HCT116 (cell line): ENCODE measurements at regions not wholly inside any gene's neighbourhood (a gene's known extent, or its start where the extent isn't known, plus 50 kb on each side); places are given as distances from the start of the nearest gene placed in this dataset.

ENCODE experiments used
- ATAC-seq: fragments of 200-7000 bp; cut with Tn5 transposase; 2 replicates; pipeline ENCODE4 v1.9.1; 2020; ENCODE audit warnings: mild to moderate bottlenecking, moderate library complexity
- BruUV-seq: library from RNA; stranded (reverse); fragments of 400-500 nt; replicated peaks from 2 replicates; lab custom pipeline; 2021; lab: Mats Ljungman, UMichigan
- CTCF ChIA-PET: fragments of 300-600 bp; sonication (Branson Sonifier 250); formaldehyde crosslinking; loops from one replicate; lab custom pipeline; 2021; ENCODE audit warnings: antibody characterized with exemption; lab: Charles Lee
- POLR2A ChIA-PET: fragments of 300-600, 350-600 bp; sonication (Branson Sonifier 250); formaldehyde crosslinking; loops from one replicate; lab custom pipeline; 2021; ENCODE audit warnings: antibody characterized with exemption; lab: Charles Lee
- RAD21 ChIA-PET, 2 experiments: fragments of 300-600 bp; sonication (Branson Sonifier 250); formaldehyde crosslinking; loops; one replicate each; lab custom pipeline; 2023; ENCODE audit warnings: low total read pairs in 2 of 2; ENCODE audit not compliant: uncharacterized antibody in 2 of 2, unreplicated experiment in 2 of 2, low non-redundant PET in 1 of 2; lab: Charles Lee
- DNase-seq: peaks from one replicate; pipeline ENCODE4 v3.0.0-alpha.2; 2010; ENCODE audit warnings: low read depth, low spot score
- H2AFZ ChIP-seq: fragments of 200-600 bp; shearing (Covaris generic), sonication (generic); 2 replicates; pipeline ENCODE4 v1.6.1; 2017; ENCODE audit warnings: low read depth, mixed run types, mixed read lengths, antibody characterized with exemption, low read length; ENCODE audit not compliant: poor library complexity, severe bottlenecking
- H3K27ac ChIP-seq: 2 replicates; pipeline ENCODE4 v1.5.1; 2012; ENCODE audit warnings: low read depth, low read length
- H3K27me3 ChIP-seq: fragments of 200-600 bp; sonication (generic); 2 replicates; pipeline ENCODE4 v1.6.1; 2016; ENCODE audit warnings: mixed run types, low read length, mixed read lengths; ENCODE audit not compliant: insufficient read depth
- H3K36me3 ChIP-seq, 2 experiments: fragments of 200-500 bp in 1 of 2; fragments of 200-600 bp in 1 of 2; sonication (Bioruptor generic) in 1 of 2; sonication (generic) in 1 of 2; 2 replicates each; pipeline versions ENCODE4 v1.5.1 to v1.6.1; 2014 to 2016; ENCODE audit warnings: low read length in 2 of 2, inconsistent platforms in 1 of 2, mixed read lengths in 1 of 2, mixed run types in 1 of 2; ENCODE audit not compliant: insufficient read depth in 2 of 2, control insufficient read depth in 1 of 2
- H3K4me1 ChIP-seq, 2 experiments: fragments of 200-600 bp in 1 of 2; sonication (generic) in 1 of 2; 2 replicates each; pipeline versions ENCODE4 v1.5.1 to v1.6.1; 2012 to 2017; ENCODE audit warnings: low read length in 2 of 2, inconsistent platforms in 1 of 2, mild to moderate bottlenecking in 1 of 2, mixed read lengths in 1 of 2, mixed run types in 1 of 2, moderate library complexity in 1 of 2; ENCODE audit not compliant: insufficient read depth in 2 of 2, control insufficient read depth in 1 of 2
- H3K4me2 ChIP-seq: fragments of 200-600 bp; sonication (generic); 2 replicates; pipeline ENCODE4 v1.6.1; 2017; ENCODE audit warnings: mixed run types, low read length, mixed read lengths
- H3K4me3 ChIP-seq, 2 experiments: fragments of 200-600 bp in 1 of 2; sonication (generic) in 1 of 2; replicated peaks in 1 of 2; 2 replicates each; pipeline ENCODE4 v1.5.1; 2011 to 2016; ENCODE audit warnings: low read length in 2 of 2, control low read depth in 1 of 2, low read depth in 1 of 2, mild to moderate bottlenecking in 1 of 2, mixed read lengths in 1 of 2, mixed run types in 1 of 2
- H3K79me2 ChIP-seq: fragments of 200-600 bp; sonication (generic); 2 replicates; pipeline ENCODE4 v1.6.1; 2017; ENCODE audit warnings: mild to moderate bottlenecking, mixed run types, low read length, moderate library complexity, mixed read lengths; ENCODE audit not compliant: insufficient read depth
- H3K9ac ChIP-seq: fragments of 200-600 bp; sonication (generic); 2 replicates; pipeline ENCODE4 v1.6.1; 2016; ENCODE audit warnings: low read length, mixed read lengths
- H3K9me2 ChIP-seq: fragments of 200-600 bp; sonication (generic), shearing (Covaris generic); 2 replicates; pipeline ENCODE4 v1.6.1; 2017; ENCODE audit warnings: mixed run types, mild to moderate bottlenecking, moderate library complexity; ENCODE audit not compliant: insufficient read depth
- H3K9me3 ChIP-seq, 2 experiments: fragments of 200-500 bp in 1 of 2; fragments of 200-600 bp in 1 of 2; sonication (Bioruptor generic) in 1 of 2; sonication (generic) in 1 of 2; 2 replicates each; pipeline ENCODE4 v1.6.1; 2014 to 2017; ENCODE audit warnings: low read length in 2 of 2, mixed read lengths in 2 of 2, inconsistent platforms in 1 of 2, low read depth in 1 of 2, mild to moderate bottlenecking in 1 of 2, mixed run types in 1 of 2, moderate library complexity in 1 of 2; ENCODE audit not compliant: control insufficient read depth in 1 of 2, insufficient read depth in 1 of 2
- H4K20me1 ChIP-seq: fragments of 200-600 bp; sonication (generic), shearing (Covaris generic); 2 replicates; pipeline ENCODE4 v1.6.1; 2017; ENCODE audit warnings: mixed run types, mild to moderate bottlenecking, moderate library complexity; ENCODE audit not compliant: insufficient read depth
- CBX3 ChIP-seq: IDR thresholded peaks from 2 replicates; pipeline ENCODE4 v1.6.1; 2012; ENCODE audit warnings: low read depth
- CEBPB ChIP-seq: IDR thresholded peaks from 2 replicates; pipeline ENCODE4 v1.6.1; 2012; ENCODE audit warnings: low read depth
- EGR1 ChIP-seq: IDR thresholded peaks from 2 replicates; pipeline ENCODE4 v1.6.1; 2012; ENCODE audit warnings: low read depth
- ELF1 ChIP-seq: IDR thresholded peaks from 2 replicates; pipeline ENCODE4 v1.6.1; 2012; ENCODE audit warnings: low read depth, borderline replicate concordance
- EZH2phosphoT487 ChIP-seq: fragments of 200-600 bp; IDR thresholded peaks from 2 replicates; pipeline ENCODE4 v1.6.1; 2018; ENCODE audit warnings: antibody characterized with exemption, borderline replicate concordance
- FOSL1 ChIP-seq: IDR thresholded peaks from 2 replicates; pipeline ENCODE4 v1.6.1; 2012; ENCODE audit warnings: low read depth
- JUND ChIP-seq: IDR thresholded peaks from 2 replicates; pipeline ENCODE4 v1.6.1; 2012
- POLR2A ChIP-seq: IDR thresholded peaks from 2 replicates; pipeline ENCODE4 v1.7.0; 2011; ENCODE audit warnings: borderline replicate concordance; ENCODE audit not compliant: insufficient read depth, insufficient read length; ENCODE audit errors: extremely low read depth
- POLR2AphosphoS5 ChIP-seq: IDR thresholded peaks from 2 replicates; pipeline ENCODE4 v1.6.1; 2011; ENCODE audit warnings: mild to moderate bottlenecking, low read depth, low read length, moderate library complexity
- RAD21 ChIP-seq: IDR thresholded peaks from 2 replicates; pipeline ENCODE4 v1.6.1; 2012; ENCODE audit warnings: low read depth, mild to moderate bottlenecking
- SIN3A ChIP-seq: IDR thresholded peaks from 2 replicates; pipeline ENCODE4 v1.6.1; 2012; ENCODE audit warnings: low read depth
- SP1 ChIP-seq: IDR thresholded peaks from 2 replicates; pipeline ENCODE4 v1.6.1; 2012; ENCODE audit warnings: low read depth
- SRF ChIP-seq: IDR thresholded peaks from 2 replicates; pipeline ENCODE4 v1.6.1; 2012; ENCODE audit warnings: low read depth
- TCF7L2 ChIP-seq: IDR thresholded peaks from 2 replicates; pipeline ENCODE4 v1.7.0; 2011; ENCODE audit warnings: borderline replicate concordance, inconsistent platforms; ENCODE audit not compliant: insufficient read depth, insufficient read length; ENCODE audit errors: extremely low read depth
- YY1 ChIP-seq: IDR thresholded peaks from 2 replicates; pipeline ENCODE4 v1.6.1; 2011; ENCODE audit warnings: low read length, low read depth, moderate library complexity, mild to moderate bottlenecking; ENCODE audit not compliant: insufficient replicate concordance; ENCODE audit errors: extremely low read depth
- ZNF274 ChIP-seq: fragments of 200-500 bp; sonication (Bioruptor generic); IDR thresholded peaks from 2 replicates; pipeline ENCODE4 v1.6.1; 2014; ENCODE audit warnings: mild to moderate bottlenecking, low read depth, low read length, inconsistent platforms
- intact Hi-C: fragments of 100-400 bp; cut with micrococcal nuclease; formaldehyde crosslinking; loops from 2 replicates; pipeline ENCODE4 v1.10.0; 2022
- TF ChIP-seq, protein P1 (sequence below): IDR thresholded peaks from 2 replicates; pipeline ENCODE4 v1.6.1; 2012; ENCODE audit warnings: low read depth
- TF ChIP-seq, protein P2 (sequence below): IDR thresholded peaks from 2 replicates; pipeline ENCODE4 v1.6.1; 2011; ENCODE audit warnings: mild to moderate bottlenecking, low read length, moderate library complexity; ENCODE audit not compliant: insufficient replicate concordance; ENCODE audit errors: extremely low read depth
- TF ChIP-seq, protein P3 (sequence below), 3 experiments: fragments of 200-600 bp in 1 of 3; sonication (generic) in 1 of 3; IDR thresholded peaks in 2 of 3; conservative IDR thresholded peaks in 1 of 3; 2 replicates each; pipeline ENCODE4 v1.5.1; 2012 to 2017; ENCODE audit warnings: low read depth in 2 of 3, low read length in 2 of 3, antibody characterized with exemption in 1 of 3, borderline replicate concordance in 1 of 3, control low read depth in 1 of 3, mild to moderate bottlenecking in 1 of 3, mixed read lengths in 1 of 3, mixed run types in 1 of 3, moderate library complexity in 1 of 3; ENCODE audit not compliant: insufficient read depth in 1 of 3
- TF ChIP-seq, protein P4 (sequence below): IDR thresholded peaks from 2 replicates; pipeline ENCODE4 v1.6.1; 2012

DNA sequence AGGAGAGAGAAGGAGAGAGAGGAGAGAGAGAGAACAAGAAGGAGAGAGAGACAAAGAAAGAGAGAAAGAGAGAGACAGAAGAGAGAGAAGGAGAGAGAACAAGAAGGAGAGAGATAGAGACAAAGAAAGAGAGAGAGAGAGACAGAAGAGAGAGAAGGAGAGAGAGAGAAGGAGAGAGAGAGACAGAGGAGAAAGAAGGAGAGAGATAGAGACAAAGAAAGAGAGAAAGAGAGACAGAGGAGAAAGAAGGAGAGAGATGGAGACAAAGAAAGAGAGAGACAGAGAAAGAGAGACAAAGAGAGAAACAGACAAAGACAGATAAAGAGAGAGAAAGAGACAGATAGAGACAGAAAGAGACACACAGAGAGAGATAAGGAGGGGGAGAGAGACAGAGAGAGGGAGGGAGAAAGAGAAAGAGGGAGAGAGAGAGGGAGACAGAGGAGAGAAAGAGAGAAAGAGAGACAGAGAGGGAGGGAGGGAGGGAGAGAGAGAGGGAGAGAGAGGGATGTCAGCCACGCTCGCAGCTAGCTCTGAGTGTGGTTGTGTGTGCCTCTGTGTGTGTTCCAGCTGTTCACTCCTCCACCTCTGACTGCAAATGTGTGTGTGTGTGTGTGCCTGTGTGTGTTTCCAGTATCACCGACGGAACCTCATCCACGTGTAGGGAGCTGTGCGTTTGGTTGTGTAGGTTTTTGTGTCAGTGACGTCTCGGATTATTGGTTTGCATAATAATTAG is 105.8 kb downstream of the CRLF2 start:
- Histone ChIP-seq H3K4me2 (no peak overlapping the region), H3K9me3 (no peaks in the 10 kb centered on the region), H2AFZ (no peak overlapping the region), H3K9me2 (no peaks in the 10 kb centered on the region), H3K4me3 (no peak overlapping the region), H3K27ac (no peak overlapping the region), H3K79me2 (no peaks in the 10 kb centered on the region), H4K20me1 (no peaks in the 10 kb centered on the region), H3K9ac (no peak overlapping the region), H3K36me3 (no peaks in the 10 kb centered on the region), H3K27me3 (no peaks in the 10 kb centered on the region; the same call in 1 of the 2 replicates), H3K4me1 (no peaks in the 10 kb centered on the region)
- TF ChIP-seq SIN3A (no peak), POLR2AphosphoS5 (no peak), TCF7L2 (no peak), RAD21 (no peak), EZH2phosphoT487 (no peak), FOSL1 (no peak), JUND (no peak), CBX3 (no peak), CEBPB (no peak), ZNF274 (no peak), YY1 (no peak), SRF (no peak), ELF1 (no peak), POLR2A (no peak), SP1 (no peak), EGR1 (no peak)
- TF ChIP-seq, protein P1, sequence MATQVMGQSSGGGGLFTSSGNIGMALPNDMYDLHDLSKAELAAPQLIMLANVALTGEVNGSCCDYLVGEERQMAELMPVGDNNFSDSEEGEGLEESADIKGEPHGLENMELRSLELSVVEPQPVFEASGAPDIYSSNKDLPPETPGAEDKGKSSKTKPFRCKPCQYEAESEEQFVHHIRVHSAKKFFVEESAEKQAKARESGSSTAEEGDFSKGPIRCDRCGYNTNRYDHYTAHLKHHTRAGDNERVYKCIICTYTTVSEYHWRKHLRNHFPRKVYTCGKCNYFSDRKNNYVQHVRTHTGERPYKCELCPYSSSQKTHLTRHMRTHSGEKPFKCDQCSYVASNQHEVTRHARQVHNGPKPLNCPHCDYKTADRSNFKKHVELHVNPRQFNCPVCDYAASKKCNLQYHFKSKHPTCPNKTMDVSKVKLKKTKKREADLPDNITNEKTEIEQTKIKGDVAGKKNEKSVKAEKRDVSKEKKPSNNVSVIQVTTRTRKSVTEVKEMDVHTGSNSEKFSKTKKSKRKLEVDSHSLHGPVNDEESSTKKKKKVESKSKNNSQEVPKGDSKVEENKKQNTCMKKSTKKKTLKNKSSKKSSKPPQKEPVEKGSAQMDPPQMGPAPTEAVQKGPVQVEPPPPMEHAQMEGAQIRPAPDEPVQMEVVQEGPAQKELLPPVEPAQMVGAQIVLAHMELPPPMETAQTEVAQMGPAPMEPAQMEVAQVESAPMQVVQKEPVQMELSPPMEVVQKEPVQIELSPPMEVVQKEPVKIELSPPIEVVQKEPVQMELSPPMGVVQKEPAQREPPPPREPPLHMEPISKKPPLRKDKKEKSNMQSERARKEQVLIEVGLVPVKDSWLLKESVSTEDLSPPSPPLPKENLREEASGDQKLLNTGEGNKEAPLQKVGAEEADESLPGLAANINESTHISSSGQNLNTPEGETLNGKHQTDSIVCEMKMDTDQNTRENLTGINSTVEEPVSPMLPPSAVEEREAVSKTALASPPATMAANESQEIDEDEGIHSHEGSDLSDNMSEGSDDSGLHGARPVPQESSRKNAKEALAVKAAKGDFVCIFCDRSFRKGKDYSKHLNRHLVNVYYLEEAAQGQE: no peak
- TF ChIP-seq, protein P2, sequence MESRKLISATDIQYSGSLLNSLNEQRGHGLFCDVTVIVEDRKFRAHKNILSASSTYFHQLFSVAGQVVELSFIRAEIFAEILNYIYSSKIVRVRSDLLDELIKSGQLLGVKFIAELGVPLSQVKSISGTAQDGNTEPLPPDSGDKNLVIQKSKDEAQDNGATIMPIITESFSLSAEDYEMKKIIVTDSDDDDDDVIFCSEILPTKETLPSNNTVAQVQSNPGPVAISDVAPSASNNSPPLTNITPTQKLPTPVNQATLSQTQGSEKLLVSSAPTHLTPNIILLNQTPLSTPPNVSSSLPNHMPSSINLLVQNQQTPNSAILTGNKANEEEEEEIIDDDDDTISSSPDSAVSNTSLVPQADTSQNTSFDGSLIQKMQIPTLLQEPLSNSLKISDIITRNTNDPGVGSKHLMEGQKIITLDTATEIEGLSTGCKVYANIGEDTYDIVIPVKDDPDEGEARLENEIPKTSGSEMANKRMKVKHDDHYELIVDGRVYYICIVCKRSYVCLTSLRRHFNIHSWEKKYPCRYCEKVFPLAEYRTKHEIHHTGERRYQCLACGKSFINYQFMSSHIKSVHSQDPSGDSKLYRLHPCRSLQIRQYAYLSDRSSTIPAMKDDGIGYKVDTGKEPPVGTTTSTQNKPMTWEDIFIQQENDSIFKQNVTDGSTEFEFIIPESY: no peak
- TF ChIP-seq, protein P3, sequence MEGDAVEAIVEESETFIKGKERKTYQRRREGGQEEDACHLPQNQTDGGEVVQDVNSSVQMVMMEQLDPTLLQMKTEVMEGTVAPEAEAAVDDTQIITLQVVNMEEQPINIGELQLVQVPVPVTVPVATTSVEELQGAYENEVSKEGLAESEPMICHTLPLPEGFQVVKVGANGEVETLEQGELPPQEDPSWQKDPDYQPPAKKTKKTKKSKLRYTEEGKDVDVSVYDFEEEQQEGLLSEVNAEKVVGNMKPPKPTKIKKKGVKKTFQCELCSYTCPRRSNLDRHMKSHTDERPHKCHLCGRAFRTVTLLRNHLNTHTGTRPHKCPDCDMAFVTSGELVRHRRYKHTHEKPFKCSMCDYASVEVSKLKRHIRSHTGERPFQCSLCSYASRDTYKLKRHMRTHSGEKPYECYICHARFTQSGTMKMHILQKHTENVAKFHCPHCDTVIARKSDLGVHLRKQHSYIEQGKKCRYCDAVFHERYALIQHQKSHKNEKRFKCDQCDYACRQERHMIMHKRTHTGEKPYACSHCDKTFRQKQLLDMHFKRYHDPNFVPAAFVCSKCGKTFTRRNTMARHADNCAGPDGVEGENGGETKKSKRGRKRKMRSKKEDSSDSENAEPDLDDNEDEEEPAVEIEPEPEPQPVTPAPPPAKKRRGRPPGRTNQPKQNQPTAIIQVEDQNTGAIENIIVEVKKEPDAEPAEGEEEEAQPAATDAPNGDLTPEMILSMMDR (IDR thresholded peaks at IDR 0.05 in 2 of 3, conservative IDR thresholded peaks at IDR 0.05 in 1 of 3; ENCODE audit: borderline replicate concordance in 1 of 3, insufficient read depth in 1 of 3, low read depth in 2 of 3, low read length in 2 of 3): no peak
- TF ChIP-seq, protein P4, sequence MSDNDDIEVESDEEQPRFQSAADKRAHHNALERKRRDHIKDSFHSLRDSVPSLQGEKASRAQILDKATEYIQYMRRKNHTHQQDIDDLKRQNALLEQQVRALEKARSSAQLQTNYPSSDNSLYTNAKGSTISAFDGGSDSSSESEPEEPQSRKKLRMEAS: no peak
- CTCF ChIA-PET: no interaction called here
- POLR2A ChIA-PET: no interaction called here
- intact Hi-C loops: no loop called here
- ATAC-seq (no peak), DNase-seq (no peak)
- RAD21 ChIA-PET: no interaction called here
- BruUV-seq: no TSS peak
